Transverse colon (tissue), 4 donors: ENCODE measurements at regions not wholly inside any gene's neighbourhood (a gene's known extent, or its start where the extent isn't known, plus 50 kb on each side); places are given as distances from the start of the nearest gene placed in this dataset.

ENCODE experiments used
- DNase-seq: peaks from one replicate; pipeline ENCODE4 v3.0.0-alpha.2; 2019
- H3K27ac ChIP-seq, 4 donors: fragments of 200-600 bp; sonication (generic); 2 replicates each; pipeline ENCODE4 v1.5.1; 2016 to 2018; ENCODE audit warnings: inconsistent platforms in 4 of 4
- H3K27me3 ChIP-seq: fragments of 200-600 bp; sonication (generic); 2 replicates; pipeline ENCODE4 v1.5.1; 2017; ENCODE audit warnings: inconsistent platforms
- H3K36me3 ChIP-seq, 4 donors: fragments of 200-600 bp; sonication (generic); 2 replicates each; pipeline ENCODE4 v1.5.1; 2017 to 2019; ENCODE audit warnings: inconsistent platforms in 4 of 4
- H3K4me1 ChIP-seq, 4 donors: fragments of 200-600 bp; sonication (generic); 2 replicates each; pipeline ENCODE4 v1.5.1; 2017 to 2020; ENCODE audit warnings: inconsistent platforms in 4 of 4
- H3K4me3 ChIP-seq, 4 donors: fragments of 200-600 bp; sonication (generic); 1 replicate in 1 of 4; 2 replicates in 3 of 4; pipeline versions ENCODE4 v1.5.1 to v1.6.1; 2017 to 2019; ENCODE audit warnings: inconsistent platforms in 4 of 4
- H3K9me3 ChIP-seq, 2 donors: fragments of 200-600 bp; sonication (generic); 2 replicates each; pipeline ENCODE4 v1.5.1; 2017 to 2019; ENCODE audit warnings: inconsistent platforms in 2 of 2
- EP300 ChIP-seq: sonication (generic); formaldehyde crosslinking; IDR thresholded peaks from one replicate; pipeline ENCODE4 v1.6.1; 2017; ENCODE audit warnings: antibody characterized with exemption, low read depth
- POLR2A ChIP-seq: fragments of 450-650 bp; IDR thresholded peaks from one replicate; pipeline ENCODE4 v1.6.1; 2016; ENCODE audit warnings: antibody characterized with exemption, mild to moderate bottlenecking, moderate library complexity
- POLR2AphosphoS5 ChIP-seq, 3 donors: sonication (generic); formaldehyde crosslinking; IDR thresholded peaks; one replicate each; pipeline ENCODE4 v1.6.1; 2016; ENCODE audit warnings: antibody characterized with exemption in 3 of 3
- WGBS, 2 donors: methylation state at CpG; one replicate each; pipeline ENCODE4 v1.1.5; 2018; ENCODE audit warnings: low coverage in 1 of 2; 5-methylcytosine and 5-hydroxymethylcytosine counted together
- in situ Hi-C, 4 donors: fragments of 200-750 bp; cut with MboI; loops; one replicate each; pipeline versions ENCODE4 v1.15.0 to v1.15.1; 2017; ENCODE audit warnings: low sequenced_read_pairs in 3 of 4, low pct_ligation_motif_present in 1 of 4, low pct_unique_long_range_greater_than_20kb in 1 of 4
- intact Hi-C: fragments of 100-400 bp; cut with DNase I; formaldehyde crosslinking; loops from one replicate; pipeline ENCODE4 v1.15.1; 2023; ENCODE audit warnings: low total_unique reads
- TF ChIP-seq, protein P1 (sequence below), 5 experiments: fragments of 200-600 bp in 3 of 5; fragments of 450-650 bp in 2 of 5; sonication (generic) in 3 of 5; IDR thresholded peaks; 1 replicate in 2 of 5; 2 replicates in 3 of 5; pipeline ENCODE4 v1.5.1; 2016 to 2017; ENCODE audit warnings: antibody characterized with exemption in 5 of 5, inconsistent platforms in 3 of 5, mild to moderate bottlenecking in 2 of 5, moderate library complexity in 1 of 5

DNA sequence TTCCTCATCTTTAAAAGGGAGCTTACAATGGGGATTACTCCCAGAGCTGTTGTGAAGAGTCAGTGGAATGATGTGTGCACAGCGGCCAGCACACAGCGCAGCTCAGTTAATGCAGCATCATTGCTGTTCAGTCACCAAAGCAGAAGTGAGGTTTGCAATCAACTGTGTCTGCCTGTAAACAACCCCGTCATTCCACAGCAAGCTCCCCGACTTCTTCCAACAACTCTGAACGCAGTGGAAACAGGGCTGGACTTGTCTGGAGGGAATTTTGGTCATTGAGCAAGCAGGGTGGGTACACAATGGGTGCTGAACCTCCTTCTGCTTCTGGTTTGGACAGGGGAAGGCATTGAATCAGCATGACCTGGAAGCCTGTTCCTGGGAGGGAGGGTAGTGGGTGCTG is 347.4 kb downstream of the PTPRU start:
- no peak for DNase-seq
- H3K4me1 ChIP-seq, result no peaks in the 10 kb centered on the region
- in situ Hi-C loops, result no loop called here
- H3K9me3 ChIP-seq, result no peaks in the 10 kb centered on the region
- H3K27me3 ChIP-seq, result peaks cover 7% of the 10 kb centered on the region
- TF ChIP-seq POLR2AphosphoS5 (IDR thresholded peaks at IDR 0.05) (no peak), POLR2A (no peak), EP300 (no peak)
- TF ChIP-seq, protein P1, sequence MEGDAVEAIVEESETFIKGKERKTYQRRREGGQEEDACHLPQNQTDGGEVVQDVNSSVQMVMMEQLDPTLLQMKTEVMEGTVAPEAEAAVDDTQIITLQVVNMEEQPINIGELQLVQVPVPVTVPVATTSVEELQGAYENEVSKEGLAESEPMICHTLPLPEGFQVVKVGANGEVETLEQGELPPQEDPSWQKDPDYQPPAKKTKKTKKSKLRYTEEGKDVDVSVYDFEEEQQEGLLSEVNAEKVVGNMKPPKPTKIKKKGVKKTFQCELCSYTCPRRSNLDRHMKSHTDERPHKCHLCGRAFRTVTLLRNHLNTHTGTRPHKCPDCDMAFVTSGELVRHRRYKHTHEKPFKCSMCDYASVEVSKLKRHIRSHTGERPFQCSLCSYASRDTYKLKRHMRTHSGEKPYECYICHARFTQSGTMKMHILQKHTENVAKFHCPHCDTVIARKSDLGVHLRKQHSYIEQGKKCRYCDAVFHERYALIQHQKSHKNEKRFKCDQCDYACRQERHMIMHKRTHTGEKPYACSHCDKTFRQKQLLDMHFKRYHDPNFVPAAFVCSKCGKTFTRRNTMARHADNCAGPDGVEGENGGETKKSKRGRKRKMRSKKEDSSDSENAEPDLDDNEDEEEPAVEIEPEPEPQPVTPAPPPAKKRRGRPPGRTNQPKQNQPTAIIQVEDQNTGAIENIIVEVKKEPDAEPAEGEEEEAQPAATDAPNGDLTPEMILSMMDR (IDR thresholded peaks at IDR 0.05), result no peak
- intact Hi-C loops, result no loop called here
- H3K4me3 ChIP-seq, result no peak overlapping the region
- no peak overlapping the region for H3K27ac ChIP-seq
- no peaks in the 10 kb centered on the region for H3K36me3 ChIP-seq
- WGBS, 2 donors, result 51% methylated on average over 5 of the region's 5 CpGs; no CpG with 5 or more reads in 1 of the 2 donors

DNA sequence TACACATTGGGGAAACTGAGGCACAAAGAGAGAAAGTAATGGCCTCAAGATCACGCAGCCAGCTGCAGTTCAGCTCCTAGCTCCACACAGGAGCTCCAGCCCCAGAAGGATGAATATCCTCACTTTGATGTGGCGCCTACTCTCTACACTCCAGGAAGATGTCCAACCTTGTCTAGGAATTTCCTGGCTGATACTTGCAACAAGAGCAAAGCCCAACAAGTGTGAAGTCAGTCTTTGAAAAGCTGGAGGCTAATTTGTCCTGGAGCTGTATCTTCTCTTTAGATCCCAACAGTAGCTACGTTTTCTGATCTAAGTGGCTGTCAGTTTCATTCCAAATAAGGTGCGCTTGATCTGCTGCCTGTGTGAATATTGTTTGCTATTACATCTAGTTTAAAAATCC is 344.9 kb downstream of the PTPRU start:
- no peak for TF ChIP-seq POLR2AphosphoS5 (IDR thresholded peaks at IDR 0.05)
- TF ChIP-seq, protein P1 (IDR thresholded peaks at IDR 0.05), result no peak
- no peak for TF ChIP-seq EP300
- no peak for TF ChIP-seq POLR2A
- WGBS, 2 donors, result 71 to 83% methylated on average over 4 of the region's 4 CpGs
- Histone ChIP-seq H3K27me3 (peaks cover 11% of the 10 kb centered on the region), H3K9me3 (no peaks in the 10 kb centered on the region), H3K4me1 (no peaks in the 10 kb centered on the region), H3K4me3 (no peak overlapping the region), H3K36me3 (no peaks in the 10 kb centered on the region), H3K27ac (no peak overlapping the region)
- intact Hi-C loops (no loop called here), in situ Hi-C loops (no loop called here)
- DNase-seq, result no peak

GRCh38 chr1:29579821-29580425 is 343.6 kb downstream of the PTPRU start:
- Histone ChIP-seq H3K36me3 (no peaks in the 10 kb centered on the region), H3K4me1 (no peaks in the 10 kb centered on the region), H3K27ac (no peak overlapping the region), H3K4me3 (no peak overlapping the region), H3K9me3 (no peaks in the 10 kb centered on the region), H3K27me3 (peaks cover 11% of the 10 kb centered on the region)
- intact Hi-C loops, result no loop called here
- no peak for DNase-seq
- no peak for TF ChIP-seq POLR2A
- TF ChIP-seq, protein P1 (IDR thresholded peaks at IDR 0.05), result no peak
- 76 to 80% methylated on average over 1 to 5 of the region's 5 CpGs for WGBS, 2 donors
- in situ Hi-C loops, result no loop called here

- no peak for TF ChIP-seq POLR2A
- TF ChIP-seq, protein P1 (IDR thresholded peaks at IDR 0.05), result no peak
- no peak for TF ChIP-seq EP300
- TF ChIP-seq POLR2AphosphoS5 (IDR thresholded peaks at IDR 0.05), result no peak
- intact Hi-C loops, result no loop called here
- Histone ChIP-seq H3K27ac (no peak overlapping the region), H3K27me3 (peaks cover 4% of the 10 kb centered on the region), H3K4me1 (no peaks in the 10 kb centered on the region), H3K36me3 (no peaks in the 10 kb centered on the region), H3K4me3 (no peak overlapping the region), H3K9me3 (no peaks in the 10 kb centered on the region)
- in situ Hi-C loops, result no loop called here
- 45 to 54% methylated on average over 2 to 9 of the region's 9 CpGs for WGBS, 2 donors
- DNase-seq, result no peak
These were observed 341.2 kb downstream of the PTPRU start for GRCh38 chr1:29577512-29577911.
